Fibroblast of lung (primary cell): ENCODE measurements at regions not wholly inside any gene's neighbourhood (a gene's known extent, or its start where the extent isn't known, plus 50 kb on each side); places are given as distances from the start of the nearest gene placed in this dataset.
A peak's percentile ranks its signal among the peaks of the same experiment; 100 is the strongest.

Source experiments
- DNase-seq, 2 donors: peaks; one replicate each; pipeline versions ENCODE4 v3.0.0 to v3.0.0-alpha.2; 2010; ENCODE audit warnings: low read depth in 2 of 2
- H2AFZ ChIP-seq: 2 replicates; pipeline ENCODE4 v1.5.1; 2012; ENCODE audit warnings: low read length, control low read depth, inconsistent platforms
- H3K27ac ChIP-seq: 2 replicates; pipeline ENCODE4 v1.5.1; 2011; ENCODE audit warnings: low read length, control low read depth; ENCODE audit not compliant: insufficient read depth
- H3K27me3 ChIP-seq: 2 replicates; pipeline ENCODE4 v1.5.1; 2011; ENCODE audit warnings: mild to moderate bottlenecking, low read length; ENCODE audit not compliant: control insufficient read depth, insufficient read depth
- H3K36me3 ChIP-seq: 2 replicates; pipeline ENCODE4 v1.5.1; 2011; ENCODE audit warnings: low read length; ENCODE audit not compliant: control insufficient read depth, insufficient read depth
- H3K4me1 ChIP-seq: 2 replicates; pipeline ENCODE4 v1.5.1; 2011; ENCODE audit warnings: low read length; ENCODE audit not compliant: control insufficient read depth, insufficient read depth; ENCODE audit errors: extremely low read depth
- H3K4me2 ChIP-seq: 2 replicates; pipeline ENCODE4 v1.5.1; 2011; ENCODE audit warnings: low read length, control low read depth; ENCODE audit not compliant: insufficient read depth; ENCODE audit errors: extremely low read depth
- H3K4me3 ChIP-seq, 4 experiments: fragments of 200-600 bp in 1 of 4; sonication (generic) in 1 of 4; replicated peaks in 1 of 4; 2 replicates each; pipeline ENCODE4 v1.5.1; 2011 to 2016; ENCODE audit warnings: low read length in 4 of 4, low read depth in 3 of 4, mild to moderate bottlenecking in 3 of 4, control low read depth in 2 of 4, inconsistent platforms in 1 of 4, mixed read lengths in 1 of 4; ENCODE audit not compliant: insufficient read depth in 1 of 4; ENCODE audit errors: control extremely low read depth in 1 of 4
- H3K79me2 ChIP-seq: 2 replicates; pipeline ENCODE4 v1.5.1; 2012; ENCODE audit warnings: mild to moderate bottlenecking, low read length, inconsistent platforms; ENCODE audit not compliant: control insufficient read depth, insufficient read depth
- H3K9ac ChIP-seq: 2 replicates; pipeline ENCODE4 v1.5.1; 2011; ENCODE audit warnings: mild to moderate bottlenecking, low read length, control low read depth; ENCODE audit not compliant: insufficient read depth
- H3K9me3 ChIP-seq: 2 replicates; pipeline ENCODE4 v1.5.1; 2012; ENCODE audit warnings: low read depth, low read length; ENCODE audit not compliant: control insufficient read depth, insufficient read depth
- H4K20me1 ChIP-seq: 2 replicates; pipeline ENCODE4 v1.5.1; 2011; ENCODE audit warnings: low read length; ENCODE audit not compliant: control insufficient read depth, insufficient read depth; ENCODE audit errors: extremely low read depth
- CTCF ChIP-seq, 2 donors: IDR thresholded peaks in 1 of 2; conservative IDR thresholded peaks in 1 of 2; 1 replicate in 1 of 2; 2 replicates in 1 of 2; pipeline ENCODE4 v1.5.1; 2011 to 2012; ENCODE audit warnings: low read length in 2 of 2, control low read depth in 1 of 2, inconsistent platforms in 1 of 2, low read depth in 1 of 2, mild to moderate bottlenecking in 1 of 2
- EZH2 ChIP-seq: IDR thresholded peaks from 2 replicates; pipeline ENCODE4 v1.5.1; 2012; ENCODE audit warnings: low read length, control low read depth, mild to moderate bottlenecking; ENCODE audit errors: missing control alignments

- H3K4me1 ChIP-seq, result no peaks in the 10 kb centered on the region
- no peak overlapping the region for H3K4me2 ChIP-seq
- H3K4me3 ChIP-seq, result no peak overlapping the region
- no peak overlapping the region for H3K27ac ChIP-seq
- TF ChIP-seq CTCF (conservative IDR thresholded peaks at IDR 0.05 in 1 of 2, IDR thresholded peaks at IDR 0.05 in 1 of 2; ENCODE audit: low read depth in 1 of 2, low read length in 2 of 2) (no peak), EZH2 (no peak)
- no peak overlapping the region for H3K9ac ChIP-seq
- no peaks in the 10 kb centered on the region for H3K27me3 ChIP-seq
- no peaks in the 10 kb centered on the region for H3K36me3 ChIP-seq
- H2AFZ ChIP-seq, result no peak overlapping the region
- H3K79me2 ChIP-seq, result no peaks in the 10 kb centered on the region
- DNase-seq, result peak in 1 of 2 donors; percentile 32
- H4K20me1 ChIP-seq, result no peaks in the 10 kb centered on the region
- H3K9me3 ChIP-seq, result no peaks in the 10 kb centered on the region
Observed at GRCh38 chr6:141848029-141848890, 284.5 kb upstream of the GJE1 start.

DNA sequence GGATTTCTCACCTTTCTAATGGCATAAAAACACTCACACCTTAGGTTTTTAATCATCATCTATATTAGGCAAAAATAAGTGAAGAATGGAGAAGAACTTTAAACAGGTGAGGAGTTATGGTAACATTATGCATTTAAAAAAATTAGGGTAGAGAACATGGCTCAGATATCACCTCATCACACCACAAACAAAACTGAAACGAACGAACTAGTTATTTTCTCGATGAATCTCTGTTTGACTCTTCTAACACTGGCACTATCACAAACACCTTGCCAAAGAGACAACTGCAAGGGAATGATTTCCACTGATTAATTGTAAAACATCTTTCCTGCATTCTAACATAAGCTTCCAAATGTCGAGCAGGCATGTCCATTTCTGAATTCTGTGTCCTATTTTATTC lies 286.1 kb upstream of the GJE1 start:
- Histone ChIP-seq H3K79me2 (no peaks in the 10 kb centered on the region), H2AFZ (no peak overlapping the region), H4K20me1 (no peaks in the 10 kb centered on the region), H3K4me1 (no peaks in the 10 kb centered on the region), H3K36me3 (no peaks in the 10 kb centered on the region), H3K27ac (no peak overlapping the region), H3K4me2 (no peak overlapping the region), H3K9me3 (no peaks in the 10 kb centered on the region), H3K4me3 (no peak overlapping the region), H3K27me3 (no peaks in the 10 kb centered on the region), H3K9ac (no peak overlapping the region)
- TF ChIP-seq CTCF (conservative IDR thresholded peaks at IDR 0.05 in 1 of 2, IDR thresholded peaks at IDR 0.05 in 1 of 2; ENCODE audit: low read depth in 1 of 2, low read length in 2 of 2), result no peak
- no peak for TF ChIP-seq EZH2
- DNase-seq, result no peak

- H3K9me3 ChIP-seq, result no peaks in the 10 kb centered on the region
- H2AFZ ChIP-seq, result no peak overlapping the region
- no peak overlapping the region for H3K27ac ChIP-seq
- DNase-seq, result no peak
- no peaks in the 10 kb centered on the region for H3K27me3 ChIP-seq
- no peak overlapping the region for H3K4me2 ChIP-seq
- no peak overlapping the region for H3K9ac ChIP-seq
- no peaks in the 10 kb centered on the region for H3K79me2 ChIP-seq
- no peaks in the 10 kb centered on the region for H3K4me1 ChIP-seq
- no peaks in the 10 kb centered on the region for H4K20me1 ChIP-seq
- TF ChIP-seq EZH2 (no peak), CTCF (conservative IDR thresholded peaks at IDR 0.05 in 1 of 2, IDR thresholded peaks at IDR 0.05 in 1 of 2; ENCODE audit: low read depth in 1 of 2, low read length in 2 of 2) (no peak)
- no peaks in the 10 kb centered on the region for H3K36me3 ChIP-seq
- no peak overlapping the region for H3K4me3 ChIP-seq
Observed at GRCh38 chr6:141843178-141843834, 289.4 kb upstream of the GJE1 start.
